ENCODE measurements at regions not wholly inside any gene's neighbourhood (a gene's known extent, or its start where the extent isn't known, plus 50 kb on each side); places are given as distances from the start of the nearest gene placed in this dataset.

DNA sequence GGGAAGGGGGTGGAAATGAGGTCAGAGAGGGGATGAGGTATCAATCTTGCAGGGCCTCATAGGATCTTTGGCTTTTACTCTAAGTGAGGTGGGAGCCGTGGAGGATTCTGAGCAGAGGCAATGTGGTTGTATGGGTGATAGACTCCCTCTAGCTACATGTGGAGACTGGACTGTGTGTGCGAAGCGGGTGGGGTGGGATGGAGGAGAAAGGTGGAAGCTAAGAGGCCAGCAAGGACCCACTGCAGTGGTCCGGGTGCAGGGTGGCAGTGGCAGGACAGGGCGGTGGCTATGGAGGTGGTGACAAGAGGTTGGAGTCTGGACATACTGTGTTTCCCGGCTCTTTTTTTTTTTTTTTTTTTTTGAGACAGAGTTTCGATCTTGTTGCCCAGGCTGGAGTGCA is 62.4 kb upstream of the PTPN1 start:
- no peak for TF ChIP-seq CTCF (optimal IDR thresholded peaks at IDR 0.05 in 1 of 3, IDR thresholded peaks at IDR 0.05 in 1 of 3, conservative IDR thresholded peaks at IDR 0.05 in 1 of 3; ENCODE audit: extremely low read depth in 1 of 3, insufficient read depth in 2 of 3, low read length in 3 of 3)
- TF ChIP-seq EZH2 (IDR thresholded peaks at IDR 0.05; ENCODE audit: low read length) = no peak

Data from keratinocyte (primary cell).